H1 (cell line): ENCODE measurements at regions not wholly inside any gene's neighbourhood (a gene's known extent, or its start where the extent isn't known, plus 50 kb on each side); places are given as distances from the start of the nearest gene placed in this dataset.

Experiments used
- CTCF ChIA-PET: fragments of 300-600 bp; sonication (Branson Sonifier 250); formaldehyde crosslinking; loops from one replicate; lab custom pipeline; 2021; ENCODE audit not compliant: partially characterized antibody; lab: Charles Lee
- POLR2A ChIA-PET: fragments of 300-600 bp; sonication (Branson Sonifier 250); formaldehyde crosslinking; loops from one replicate; lab custom pipeline; 2021; ENCODE audit warnings: inconsistent platforms; ENCODE audit not compliant: partially characterized antibody; lab: Charles Lee
- DNase-seq, 2 experiments: peaks; one replicate each; pipeline versions ENCODE4 v3.0.0 to v3.0.0-alpha.2; 2010 to 2022; ENCODE audit warnings: low spot score in 2 of 2, low read depth in 1 of 2, mixed read lengths in 1 of 2
- FAIRE-seq: peaks from 2 replicates; lab custom pipeline; 2011; peaks lifted over from hg19 to GRCh38; lab: Jason Lieb, UNC
- H2AFZ ChIP-seq: 2 replicates; pipeline ENCODE4 v1.8.1; 2012; ENCODE audit warnings: low read length, inconsistent platforms
- H2AK5ac ChIP-seq: 2 replicates; pipeline ENCODE4 v1.6.1; 2013; ENCODE audit warnings: low read depth, low read length
- H2BK120ac ChIP-seq: replicated peaks from 2 replicates; pipeline ENCODE3; 2013; ENCODE audit warnings: low read depth, low read length, inconsistent platforms
- H2BK12ac ChIP-seq: 2 replicates; pipeline ENCODE4 v1.6.1; 2013; ENCODE audit warnings: low read depth, low read length
- H2BK15ac ChIP-seq: 2 replicates; pipeline ENCODE4 v1.6.1; 2013; ENCODE audit warnings: low read length
- H2BK20ac ChIP-seq: 2 replicates; pipeline ENCODE4 v1.6.1; 2013; ENCODE audit warnings: low read length
- H2BK5ac ChIP-seq: 2 replicates; pipeline ENCODE4 v1.6.1; 2013; ENCODE audit warnings: low read depth, low read length
- H3K14ac ChIP-seq: 2 replicates; pipeline ENCODE4 v1.6.1; 2013; ENCODE audit warnings: inconsistent platforms; ENCODE audit not compliant: insufficient read length
- H3K18ac ChIP-seq: 2 replicates; pipeline ENCODE4 v1.6.1; 2013; ENCODE audit warnings: low read length; ENCODE audit errors: extremely low read depth
- H3K23ac ChIP-seq: 2 replicates; pipeline ENCODE4 v1.6.1; 2013; ENCODE audit warnings: inconsistent platforms; ENCODE audit not compliant: insufficient read length
- H3K23me2 ChIP-seq: 2 replicates; pipeline ENCODE4 v1.6.1; 2013; ENCODE audit warnings: low read depth, low read length
- H3K27ac ChIP-seq: 2 replicates; pipeline ENCODE4 v1.6.1; 2011; ENCODE audit warnings: low read depth, low read length, inconsistent platforms
- H3K27me3 ChIP-seq, 4 experiments: replicated peaks in 1 of 4; 1 replicate in 1 of 4; 2 replicates in 3 of 4; pipeline versions ENCODE4 v1.6.1 to v1.8.1; 2011 to 2013; ENCODE audit warnings: low read length in 3 of 4, mild to moderate bottlenecking in 3 of 4, inconsistent platforms in 2 of 4, mixed read lengths in 2 of 4, moderate library complexity in 1 of 4; ENCODE audit not compliant: control insufficient read depth in 3 of 4, insufficient read depth in 3 of 4; ENCODE audit errors: extremely low read depth in 1 of 4
- H3K36me3 ChIP-seq, 4 experiments: 2 replicates each; pipeline versions ENCODE4 v1.6.1 to v1.8.1; 2011 to 2013; ENCODE audit warnings: mild to moderate bottlenecking in 4 of 4, low read length in 3 of 4, moderate library complexity in 2 of 4, control low read depth in 1 of 4, inconsistent platforms in 1 of 4; ENCODE audit not compliant: insufficient read depth in 4 of 4, control insufficient read depth in 2 of 4
- H3K4ac ChIP-seq: replicated peaks from 2 replicates; pipeline ENCODE3; 2013; ENCODE audit warnings: low read length, low read depth, mixed read lengths, inconsistent platforms; ENCODE audit not compliant: insufficient read length
- H3K4me1 ChIP-seq, 4 experiments: replicated peaks in 1 of 4; 1 replicate in 1 of 4; 2 replicates in 3 of 4; pipeline versions ENCODE4 v1.6.1 to v1.8.1; 2011 to 2013; ENCODE audit warnings: low read length in 3 of 4, inconsistent platforms in 2 of 4, mixed read lengths in 1 of 4; ENCODE audit not compliant: insufficient read depth in 4 of 4, control insufficient read depth in 3 of 4
- H3K4me2 ChIP-seq, 2 experiments: 2 replicates each; pipeline versions ENCODE4 v1.6.1 to v1.8.1; 2011 to 2013; ENCODE audit warnings: low read depth in 2 of 2, low read length in 2 of 2, control low read depth in 1 of 2, inconsistent platforms in 1 of 2, mild to moderate bottlenecking in 1 of 2; ENCODE audit not compliant: insufficient read depth in 1 of 2
- H3K4me3 ChIP-seq, 4 experiments: fragments of 200-600, 300-600 bp in 1 of 4; sonication (generic), shearing (Covaris generic), sonication (Bioruptor Twin) in 1 of 4; 2 replicates each; pipeline versions ENCODE4 v1.5.1 to v1.8.1; 2011 to 2016; ENCODE audit warnings: low read length in 4 of 4, low read depth in 3 of 4, control low read depth in 2 of 4, inconsistent platforms in 2 of 4, mild to moderate bottlenecking in 2 of 4, mixed read lengths in 1 of 4, moderate library complexity in 1 of 4; ENCODE audit not compliant: insufficient read depth in 2 of 4; ENCODE audit errors: extremely low read depth in 1 of 4
- H3K56ac ChIP-seq: replicated peaks from 2 replicates; pipeline ENCODE3; 2013; ENCODE audit warnings: low read depth, mild to moderate bottlenecking, mixed read lengths, low read length, inconsistent platforms; ENCODE audit not compliant: insufficient read length
- H3K79me1 ChIP-seq: 2 replicates; pipeline ENCODE4 v1.6.1; 2013; ENCODE audit warnings: low read depth, low read length, control low read depth
- H3K79me2 ChIP-seq, 2 experiments: 2 replicates each; pipeline versions ENCODE4 v1.6.1 to v1.8.1; 2012 to 2013; ENCODE audit warnings: low read length in 2 of 2, mild to moderate bottlenecking in 2 of 2, inconsistent platforms in 1 of 2; ENCODE audit not compliant: insufficient read depth in 2 of 2, control insufficient read depth in 1 of 2
- H3K9ac ChIP-seq, 4 experiments: replicated peaks in 1 of 4; 1 replicate in 1 of 4; 2 replicates in 3 of 4; pipeline versions ENCODE4 v1.6.1 to v1.8.1; 2011 to 2013; ENCODE audit warnings: low read depth in 3 of 4, low read length in 3 of 4, control low read depth in 2 of 4, mild to moderate bottlenecking in 2 of 4, moderate library complexity in 2 of 4, inconsistent platforms in 1 of 4; ENCODE audit errors: extremely low read depth in 1 of 4
- H3K9me3 ChIP-seq, 2 experiments: 2 replicates each; pipeline versions ENCODE4 v1.6.1 to v1.8.1; 2012 to 2013; ENCODE audit warnings: mild to moderate bottlenecking in 2 of 2, moderate library complexity in 2 of 2, control low read depth in 1 of 2, inconsistent platforms in 1 of 2, low read depth in 1 of 2, low read length in 1 of 2, mixed read lengths in 1 of 2; ENCODE audit not compliant: insufficient read depth in 2 of 2
- H4K20me1 ChIP-seq, 2 experiments: replicated peaks in 1 of 2; 2 replicates each; pipeline versions ENCODE3 to v1.8.1; 2011 to 2013; ENCODE audit warnings: inconsistent platforms in 2 of 2, low read length in 2 of 2, mild to moderate bottlenecking in 1 of 2; ENCODE audit not compliant: insufficient read depth in 2 of 2, control insufficient read depth in 1 of 2
- H4K5ac ChIP-seq: 2 replicates; pipeline ENCODE4 v1.6.1; 2013; ENCODE audit warnings: low read length, low read depth, mixed read lengths, inconsistent platforms; ENCODE audit not compliant: insufficient read length
- H4K8ac ChIP-seq: 2 replicates; pipeline ENCODE4 v1.8.0; 2013; ENCODE audit warnings: mild to moderate bottlenecking, moderate library complexity, low read length, inconsistent platforms; ENCODE audit not compliant: insufficient read depth; ENCODE audit errors: extremely low read depth
- H4K91ac ChIP-seq: replicated peaks from 2 replicates; pipeline ENCODE3; 2013; ENCODE audit warnings: low read length, mixed read lengths, inconsistent platforms; ENCODE audit not compliant: insufficient read length
- BRCA1 ChIP-seq: IDR thresholded peaks from 2 replicates; pipeline ENCODE4 v1.6.1; 2012; ENCODE audit warnings: low read depth, low read length, improper control_type of control experiment
- EZH2 ChIP-seq: fragments of 200-600 bp; sonication (generic); IDR thresholded peaks from 2 replicates; pipeline ENCODE4 v1.7.1; 2012; ENCODE audit warnings: low read depth, mild to moderate bottlenecking, moderate library complexity, low read length, inconsistent platforms; ENCODE audit not compliant: severe bottlenecking
- FOSL1 ChIP-seq: IDR thresholded peaks from 2 replicates; pipeline ENCODE4 v1.6.1; 2011; ENCODE audit warnings: mild to moderate bottlenecking, low read depth, low read length, moderate library complexity; ENCODE audit not compliant: insufficient read depth
- KDM1A ChIP-seq: fragments of 200-600, 300-600 bp; sonication (generic); IDR thresholded peaks from 2 replicates; pipeline ENCODE4 v1.7.1; 2016; ENCODE audit warnings: mild to moderate bottlenecking, low read length, borderline replicate concordance
- KDM4A ChIP-seq: IDR thresholded peaks from one replicate; pipeline ENCODE4 v1.7.1; 2012; ENCODE audit warnings: low read depth, mild to moderate bottlenecking, moderate library complexity, low read length, inconsistent platforms; ENCODE audit not compliant: severe bottlenecking
- NANOG ChIP-seq: IDR thresholded peaks from 2 replicates; pipeline ENCODE4 v1.6.1; 2011; ENCODE audit warnings: low read length, low read depth, mild to moderate bottlenecking, inconsistent platforms; ENCODE audit not compliant: insufficient read depth, poor library complexity, severe bottlenecking
- NRF1 ChIP-seq: IDR thresholded peaks from 2 replicates; pipeline ENCODE4 v1.6.1; 2011; ENCODE audit warnings: mild to moderate bottlenecking, low read depth, low read length, improper control_type of control experiment
- POLR2AphosphoS5 ChIP-seq: IDR thresholded peaks from 2 replicates; pipeline ENCODE4 v1.6.1; 2011; ENCODE audit warnings: low read depth, low read length
- SAP30 ChIP-seq: fragments of 300-600 bp; sonication (generic); IDR thresholded peaks from 2 replicates; pipeline ENCODE4 v1.7.1; 2012; ENCODE audit warnings: low read length, moderate library complexity, mild to moderate bottlenecking, inconsistent platforms; ENCODE audit not compliant: insufficient read depth, insufficient replicate concordance
- SIX5 ChIP-seq: IDR thresholded peaks from 2 replicates; pipeline ENCODE4 v1.6.1; 2011; ENCODE audit warnings: mild to moderate bottlenecking, low read depth, low read length
- SRF ChIP-seq: IDR thresholded peaks from 2 replicates; pipeline ENCODE4 v1.6.1; 2011; ENCODE audit warnings: mild to moderate bottlenecking, low read depth, low read length, moderate library complexity
- USF2 ChIP-seq: IDR thresholded peaks from 2 replicates; pipeline ENCODE4 v1.6.1; 2011; ENCODE audit warnings: low read length, improper control_type of control experiment
- ZNF274 ChIP-seq: IDR thresholded peaks from 2 replicates; pipeline ENCODE4 v1.7.0; 2012; ENCODE audit warnings: low read length, borderline replicate concordance; ENCODE audit errors: extremely low read depth
- WGBS, 2 experiments: shearing (Covaris generic) in 1 of 2; methylation state at CpG; one replicate each; pipeline versions ENCODE4 v1.1.6 to v1.1.7; 2013 to 2015; ENCODE audit warnings: low lambda C conversion rate in 2 of 2, mixed read lengths in 2 of 2, inconsistent platforms in 1 of 2, low coverage in 1 of 2, missing lambda C conversion rate in 1 of 2; ENCODE audit not compliant: insufficient replicate concordance in 2 of 2, insufficient coverage in 1 of 2, insufficient read length in 1 of 2; ENCODE audit errors: extremely low coverage in 1 of 2, missing lambda C conversion rate in 1 of 2; 5-methylcytosine and 5-hydroxymethylcytosine counted together

- Histone ChIP-seq H3K9me3 (no peaks in the 10 kb centered on the region), H4K91ac (no peak overlapping the region), H4K5ac (no peak overlapping the region), H3K4me3 (no peak overlapping the region), H3K27ac (no peak overlapping the region), H3K4me1 (no peaks in the 10 kb centered on the region), H3K18ac (no peak overlapping the region), H3K79me1 (no peaks in the 10 kb centered on the region), H2BK15ac (no peak overlapping the region), H2BK120ac (no peak overlapping the region), H4K8ac (no peak overlapping the region), H3K36me3 (no peaks in the 10 kb centered on the region), H2BK20ac (no peak overlapping the region), H4K20me1 (no peaks in the 10 kb centered on the region), H2BK5ac (no peak overlapping the region), H3K23ac (no peak overlapping the region), H3K4ac (no peak overlapping the region), H3K79me2 (no peaks in the 10 kb centered on the region), H2BK12ac (no peak overlapping the region), H3K4me2 (no peak overlapping the region), H3K27me3 (no peaks in the 10 kb centered on the region), H3K56ac (no peak overlapping the region), H2AK5ac (no peak overlapping the region), H3K23me2 (no peaks in the 10 kb centered on the region), H2AFZ (no peak overlapping the region), H3K9ac (no peak overlapping the region), H3K14ac (no peak overlapping the region)
- no peak for FAIRE-seq
- WGBS, 2 experiments: 84% methylated on average over 7 of the region's 7 CpGs; no CpG with 5 or more reads in 1 of the 2 experiments
- no peak for DNase-seq
- POLR2A ChIA-PET: interaction anchor here (0.6 kb wide), 1 partner anchor 26 kb away, joined by 3 read pairs; no protein-coding TSS in a partner anchor
- CTCF ChIA-PET: interaction anchor here (0.7 to 2.6 kb wide), 4 partner anchors 15 to 208 kb away, joined by 3 to 11 read pairs (median 7); no protein-coding TSS in a partner anchor
- TF ChIP-seq EZH2: no peak
- no peak for TF ChIP-seq KDM4A
- no peak for TF ChIP-seq ZNF274
- no peak for TF ChIP-seq USF2
- TF ChIP-seq KDM1A: no peak
- TF ChIP-seq SRF: no peak
- no peak for TF ChIP-seq SIX5
- TF ChIP-seq NRF1: no peak
- no peak for TF ChIP-seq BRCA1
- TF ChIP-seq SAP30: no peak
- no peak for TF ChIP-seq NANOG
- TF ChIP-seq FOSL1: no peak
- no peak for TF ChIP-seq POLR2AphosphoS5
Measured at GRCh38 chr3:4928277-4928789, 50.9 kb upstream of the BHLHE40 start.
